ENCODE measurements at regions not wholly inside any gene's neighbourhood (a gene's known extent, or its start where the extent isn't known, plus 50 kb on each side); places are given as distances from the start of the nearest gene placed in this dataset.

GRCh38 chr3:117454254-117454653, 744.7 kb downstream of the TUSC7 start:
- Histone ChIP-seq H3K27me3 (ENCODE audit: insufficient read depth, low read depth) (no peaks in the 10 kb centered on the region), H3K36me3 (ENCODE audit: insufficient read depth) (no peaks in the 10 kb centered on the region), H3K79me2 (ENCODE audit: insufficient read depth, low read depth) (no peaks in the 10 kb centered on the region), H3K27ac (no peak overlapping the region), H4K20me1 (ENCODE audit: insufficient read depth) (no peaks in the 10 kb centered on the region), H3K4me2 (no peak overlapping the region), H3K4me1 (ENCODE audit: low read depth, poor library complexity, severe bottlenecking) (no peaks in the 10 kb centered on the region), H3K4me3 (IDR thresholded peaks at IDR 0.05; ENCODE audit: insufficient read depth, low read depth, low read length) (no peak overlapping the region), H3K9ac (no peak overlapping the region), H2AFZ (ENCODE audit: low read depth) (no peak overlapping the region)
- TF ChIP-seq CTCF (conservative IDR thresholded peaks at IDR 0.05; ENCODE audit: low read depth, low read length), result no peak

DNA sequence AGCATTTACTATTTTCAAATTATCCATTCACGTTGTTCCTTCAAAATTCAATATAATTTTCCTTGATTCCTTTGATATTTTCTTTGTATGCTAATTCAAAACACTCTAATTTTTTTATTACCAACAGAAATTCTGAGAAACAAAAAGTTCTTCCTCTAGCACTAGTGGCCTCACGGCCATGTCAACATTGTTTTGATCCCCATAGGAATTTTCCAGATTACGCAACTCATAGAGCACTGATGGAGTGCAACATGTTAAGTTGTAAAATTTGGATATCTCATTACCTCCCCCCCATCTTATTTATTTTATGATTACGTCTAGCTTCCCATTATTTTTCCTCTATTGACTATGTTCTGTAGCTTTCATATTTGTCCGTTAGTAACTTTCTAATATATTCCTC, 745.3 kb downstream of the TUSC7 start:
- no peak for TF ChIP-seq CTCF (conservative IDR thresholded peaks at IDR 0.05; ENCODE audit: low read depth, low read length)
- Histone ChIP-seq H3K9ac (no peak overlapping the region), H3K27ac (no peak overlapping the region), H3K4me3 (IDR thresholded peaks at IDR 0.05; ENCODE audit: insufficient read depth, low read depth, low read length) (no peak overlapping the region), H3K79me2 (ENCODE audit: insufficient read depth, low read depth) (no peaks in the 10 kb centered on the region), H4K20me1 (ENCODE audit: insufficient read depth) (no peaks in the 10 kb centered on the region), H3K4me1 (ENCODE audit: low read depth, poor library complexity, severe bottlenecking) (no peaks in the 10 kb centered on the region), H3K4me2 (no peak overlapping the region), H2AFZ (ENCODE audit: low read depth) (no peak overlapping the region), H3K36me3 (ENCODE audit: insufficient read depth) (no peaks in the 10 kb centered on the region), H3K27me3 (ENCODE audit: insufficient read depth, low read depth) (no peaks in the 10 kb centered on the region)

- Histone ChIP-seq H3K9ac (no peak overlapping the region), H3K27ac (no peak overlapping the region), H3K27me3 (ENCODE audit: insufficient read depth, low read depth) (no peaks in the 10 kb centered on the region), H3K36me3 (ENCODE audit: insufficient read depth) (no peaks in the 10 kb centered on the region), H4K20me1 (ENCODE audit: insufficient read depth) (no peaks in the 10 kb centered on the region), H3K4me1 (ENCODE audit: low read depth, poor library complexity, severe bottlenecking) (no peaks in the 10 kb centered on the region), H3K4me3 (IDR thresholded peaks at IDR 0.05; ENCODE audit: insufficient read depth, low read depth, low read length) (no peak overlapping the region), H3K4me2 (no peak overlapping the region), H2AFZ (ENCODE audit: low read depth) (no peak overlapping the region), H3K79me2 (ENCODE audit: insufficient read depth, low read depth) (no peaks in the 10 kb centered on the region)
- TF ChIP-seq CTCF (conservative IDR thresholded peaks at IDR 0.05; ENCODE audit: low read depth, low read length), result no peak
Observed at GRCh38 chr3:117455782-117456181, 746.2 kb downstream of the TUSC7 start.

DNA sequence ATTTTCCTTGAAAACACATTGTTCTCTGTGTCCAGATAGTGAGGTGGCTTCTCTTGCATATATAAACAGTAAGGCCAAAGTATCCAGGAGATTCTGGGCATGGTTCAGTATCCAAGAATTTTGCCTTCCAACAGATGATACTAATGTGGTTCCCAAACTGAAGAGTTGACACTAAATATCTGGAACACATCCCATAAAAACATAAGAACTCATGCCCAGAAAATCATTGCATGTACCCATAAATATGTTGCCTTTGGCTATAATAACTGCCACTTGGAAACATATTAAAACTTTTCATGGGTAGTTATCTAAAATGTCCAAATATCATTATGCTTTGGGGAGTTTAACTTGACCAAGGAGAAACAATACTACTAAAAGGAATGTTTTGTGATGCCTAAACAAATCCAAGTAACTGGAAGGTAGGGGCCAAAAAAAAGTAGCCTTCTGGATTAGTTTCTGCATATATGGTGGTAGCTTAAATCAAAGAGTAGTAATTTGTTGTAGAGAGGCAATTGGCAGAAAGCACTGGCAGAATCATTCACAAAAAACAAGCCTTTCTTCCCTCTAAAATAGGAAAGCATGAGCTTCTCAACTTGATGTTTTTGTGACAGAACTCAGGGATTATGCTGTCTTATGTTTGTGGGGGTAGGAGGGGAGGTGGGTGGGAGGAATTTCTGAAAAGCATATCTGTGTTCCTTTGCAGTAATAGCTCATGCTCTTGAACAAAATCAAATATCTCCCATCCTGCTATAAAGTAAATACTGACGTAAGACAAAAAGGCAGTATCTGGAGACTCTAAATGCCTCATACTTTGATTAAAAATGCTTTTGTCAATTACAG, 753.9 kb downstream of the TUSC7 start:
- H3K4me1 ChIP-seq (ENCODE audit: low read depth, poor library complexity, severe bottlenecking), result no peaks in the 10 kb centered on the region
- no peak overlapping the region for H3K4me2 ChIP-seq
- H2AFZ ChIP-seq (ENCODE audit: low read depth), result no peak overlapping the region
- H4K20me1 ChIP-seq (ENCODE audit: insufficient read depth), result no peaks in the 10 kb centered on the region
- H3K79me2 ChIP-seq (ENCODE audit: insufficient read depth, low read depth), result no peaks in the 10 kb centered on the region
- TF ChIP-seq CTCF (conservative IDR thresholded peaks at IDR 0.05; ENCODE audit: low read depth, low read length), result no peak
- H3K4me3 ChIP-seq (IDR thresholded peaks at IDR 0.05; ENCODE audit: insufficient read depth, low read depth, low read length), result no peak overlapping the region
- no peak overlapping the region for H3K9ac ChIP-seq
- H3K27ac ChIP-seq, result no peak overlapping the region
- H3K36me3 ChIP-seq (ENCODE audit: insufficient read depth), result no peaks in the 10 kb centered on the region
- no peaks in the 10 kb centered on the region for H3K27me3 ChIP-seq (ENCODE audit: insufficient read depth, low read depth)

All from KMS-11 (cell line).